Limb (tissue), 2 donors: ENCODE measurements at regions not wholly inside any gene's neighbourhood (a gene's known extent, or its start where the extent isn't known, plus 50 kb on each side); places are given as distances from the start of the nearest gene placed in this dataset.

ENCODE experiments used
- DNase-seq, 2 donors: peaks; one replicate each; pipeline ENCODE4 v3.0.0-alpha.2; 2016; ENCODE audit errors: extremely low spot score in 2 of 2

GRCh38 chr3:177300039-177300833 is 103.0 kb upstream of the TBL1XR1 start:
- peak in 1 of 2 donors; percentile 49 for DNase-seq

- DNase-seq, result no peak
Observed at GRCh38 chr3:177300842-177301241, 103.6 kb upstream of the TBL1XR1 start.

- DNase-seq, result no peak
Observed at GRCh38 chr3:177306252-177306651, 109.0 kb upstream of the TBL1XR1 start.

- no peak for DNase-seq
Observed at GRCh38 chr3:177307391-177307790, 110.1 kb upstream of the TBL1XR1 start.

GRCh38 chr3:177307826-177308225 is 110.5 kb upstream of the TBL1XR1 start:
- DNase-seq, result no peak

- no peak for DNase-seq
Observed at GRCh38 chr3:177308286-177308685, 111.0 kb upstream of the TBL1XR1 start.

GRCh38 chr3:177308911-177309310 is 111.6 kb upstream of the TBL1XR1 start:
- DNase-seq, result no peak

GRCh38 chr3:177312491-177312890 is 115.2 kb upstream of the TBL1XR1 start:
- DNase-seq, result no peak

- no peak for DNase-seq
Observed at GRCh38 chr3:177314897-177315296, 117.6 kb upstream of the TBL1XR1 start.

- no peak for DNase-seq
Observed at GRCh38 chr3:177317247-177317646, 120.0 kb upstream of the TBL1XR1 start.

GRCh38 chr3:177318559-177318958 is 121.3 kb upstream of the TBL1XR1 start:
- DNase-seq, result no peak

GRCh38 chr3:177320765-177321247 is 123.5 kb upstream of the TBL1XR1 start:
- DNase-seq, result no peak

- DNase-seq, result no peak
Observed at GRCh38 chr3:177321819-177322218, 124.5 kb upstream of the TBL1XR1 start.

- no peak for DNase-seq
Observed at GRCh38 chr3:177322881-177323280, 125.6 kb upstream of the TBL1XR1 start.

GRCh38 chr3:177329854-177330253 is 132.6 kb upstream of the TBL1XR1 start:
- no peak for DNase-seq

- no peak for DNase-seq
Observed at GRCh38 chr3:177330779-177331178, 133.5 kb upstream of the TBL1XR1 start.

GRCh38 chr3:177331203-177331835 is 134.0 kb upstream of the TBL1XR1 start:
- no peak for DNase-seq

- DNase-seq, result no peak
Observed at GRCh38 chr3:177332955-177333354, 135.7 kb upstream of the TBL1XR1 start.

GRCh38 chr3:177333533-177334520 is 136.5 kb upstream of the TBL1XR1 start:
- DNase-seq, result no peak

- DNase-seq, result no peak
Observed at GRCh38 chr3:177334803-177335202, 137.5 kb upstream of the TBL1XR1 start.

- no peak for DNase-seq
Observed at GRCh38 chr3:177335728-177336127, 138.4 kb upstream of the TBL1XR1 start.
